PC-3 (cell line): ENCODE measurements at regions not wholly inside any gene's neighbourhood (a gene's known extent, or its start where the extent isn't known, plus 50 kb on each side); places are given as distances from the start of the nearest gene placed in this dataset.
"Not testable (repeated sequence)": the region's sequence is repeated elsewhere in the genome, so short reads cannot be mapped to it uniquely, and the experiment has no call there.

ENCODE experiments used
- ATAC-seq: fragments of 200-7000 bp; cut with Tn5 transposase; 2 replicates; pipeline ENCODE4 v1.9.1; 2020; ENCODE audit warnings: mild to moderate bottlenecking, moderate library complexity
- BruUV-seq: library from RNA; stranded (reverse); fragments of 400-500 nt; replicated peaks from 2 replicates; lab custom pipeline; 2021; lab: Mats Ljungman, UMichigan
- CTCF ChIA-PET: fragments of 300-600 bp; sonication (Branson Sonifier 250); formaldehyde crosslinking; loops from one replicate; lab custom pipeline; 2022; ENCODE audit warnings: antibody characterized with exemption; lab: Charles Lee
- POLR2A ChIA-PET: fragments of 300-600 bp; sonication (Branson Sonifier 250); formaldehyde crosslinking; loops from one replicate; lab custom pipeline; 2022; ENCODE audit warnings: antibody characterized with exemption; ENCODE audit not compliant: unreplicated experiment; lab: Charles Lee
- DNase-seq: peaks from one replicate; pipeline ENCODE4 v3.0.0-alpha.2; 2015
- H2AFZ ChIP-seq: fragments of 300-600 bp; sonication (generic); 2 replicates; pipeline ENCODE4 v1.6.0; 2016; ENCODE audit warnings: antibody characterized with exemption, low read length
- H3F3A ChIP-seq: fragments of 300-600 bp; sonication (generic); one replicate; pipeline ENCODE4 v1.6.0; 2017; ENCODE audit warnings: antibody characterized with exemption, low read length, control low read depth, mild to moderate bottlenecking; ENCODE audit not compliant: unreplicated experiment
- H3K27ac ChIP-seq: fragments of 300-600 bp; sonication (generic); 2 replicates; pipeline ENCODE4 v1.5.1; 2016; ENCODE audit warnings: mild to moderate bottlenecking, low read length
- H3K27me3 ChIP-seq: fragments of 300-600 bp; sonication (generic); 2 replicates; pipeline ENCODE4 v1.6.1; 2016; ENCODE audit warnings: low read length, mixed read lengths
- H3K36me3 ChIP-seq: fragments of 300-600 bp; sonication (generic); 2 replicates; pipeline ENCODE4 v1.6.1; 2016; ENCODE audit warnings: low read depth, mixed run types, low read length, mixed read lengths
- H3K4me1 ChIP-seq: fragments of 300-600 bp; sonication (generic); 2 replicates; pipeline ENCODE4 v1.5.1; 2016; ENCODE audit warnings: low read length; ENCODE audit not compliant: insufficient read depth
- H3K4me2 ChIP-seq: fragments of 300-600 bp; sonication (generic); 2 replicates; pipeline ENCODE4 v1.6.0; 2016; ENCODE audit warnings: low read length
- H3K4me3 ChIP-seq: fragments of 300-600 bp; sonication (generic); 2 replicates; pipeline ENCODE4 v1.5.1; 2016; ENCODE audit warnings: mild to moderate bottlenecking, low read length, mixed read lengths
- H3K79me2 ChIP-seq: fragments of 300-600 bp; sonication (generic); 2 replicates; pipeline ENCODE4 v1.6.1; 2017; ENCODE audit warnings: low read length, mixed read lengths
- H3K9ac ChIP-seq: fragments of 300-600 bp; sonication (generic); 2 replicates; pipeline ENCODE4 v1.6.0; 2016; ENCODE audit warnings: mild to moderate bottlenecking, low read length
- H3K9me2 ChIP-seq: fragments of 300-600 bp; sonication (generic); replicated peaks from 2 replicates; pipeline ENCODE4 v1.6.1; 2016; ENCODE audit warnings: mixed run types, low read length, mixed read lengths
- H3K9me3 ChIP-seq: fragments of 300-600 bp; sonication (generic); 2 replicates; pipeline ENCODE4 v1.6.1; 2016; ENCODE audit warnings: low read length, mixed read lengths
- H4K20me1 ChIP-seq: fragments of 300-600 bp; sonication (generic); 2 replicates; pipeline ENCODE4 v1.6.1; 2016; ENCODE audit warnings: low read length, mixed read lengths
- CTCF ChIP-seq: fragments of 300-600 bp; sonication (generic); conservative IDR thresholded peaks from 2 replicates; pipeline ENCODE4 v1.5.1; 2017; ENCODE audit warnings: antibody characterized with exemption, low read depth, mild to moderate bottlenecking, low read length
- EZH2 ChIP-seq: fragments of 300-600 bp; sonication (generic); IDR thresholded peaks from one replicate; pipeline ENCODE4 v1.6.1; 2017; ENCODE audit warnings: antibody characterized with exemption, mild to moderate bottlenecking, low read length; ENCODE audit not compliant: unreplicated experiment
- EZH2phosphoT487 ChIP-seq: fragments of 300-600 bp; sonication (generic); IDR thresholded peaks from 2 replicates; pipeline ENCODE4 v1.6.1; 2018; ENCODE audit warnings: mild to moderate bottlenecking, antibody characterized with exemption, low read length, borderline replicate concordance
- intact Hi-C: fragments of 100-400 bp; cut with micrococcal nuclease; formaldehyde crosslinking; loops from 2 replicates; pipeline ENCODE4 v1.9.0; 2023

- ATAC-seq, result no peak
- H2AFZ ChIP-seq, result no peak overlapping the region
- no peak for DNase-seq
Measured at GRCh38 chr5:17976404-17976803, 342.1 kb downstream of the TAF11L14 start.

GRCh38 chr5:17978954-17979353 lies 344.7 kb downstream of the TAF11L14 start:
- H4K20me1 ChIP-seq, result no peaks in the 10 kb centered on the region
- H3K36me3 ChIP-seq, result no peaks in the 10 kb centered on the region
- no peaks in the 10 kb centered on the region for H3K9me2 ChIP-seq
- H3K79me2 ChIP-seq, result no peaks in the 10 kb centered on the region
- no peak overlapping the region for H3K4me3 ChIP-seq
- no peak for ATAC-seq
- H3K4me1 ChIP-seq, result no peaks in the 10 kb centered on the region
- no peaks in the 10 kb centered on the region for H3K27me3 ChIP-seq
- H2AFZ ChIP-seq, result no peak overlapping the region
- CTCF ChIA-PET, result no interaction called here
- DNase-seq, result no peak
- TF ChIP-seq EZH2phosphoT487 (no peak), CTCF (no peak), EZH2 (no peak)
- no peaks in the 10 kb centered on the region for H3K9me3 ChIP-seq
- no peak overlapping the region for H3K9ac ChIP-seq
- POLR2A ChIA-PET, result no interaction called here
- no TSS peak for BruUV-seq
- H3F3A ChIP-seq, result no peaks in the 10 kb centered on the region
- intact Hi-C loops, result no loop called here
- no peak overlapping the region for H3K4me2 ChIP-seq
- no peak overlapping the region for H3K27ac ChIP-seq

More at GRCh38 chr5:17976404-17976803, 342.1 kb downstream of the TAF11L14 start:
- Histone ChIP-seq H3K36me3 (no peaks in the 10 kb centered on the region), H4K20me1 (no peaks in the 10 kb centered on the region), H3K27ac (no peak overlapping the region), H3K4me1 (no peaks in the 10 kb centered on the region), H3K9me3 (no peaks in the 10 kb centered on the region), H3K27me3 (no peaks in the 10 kb centered on the region), H3K4me3 (no peak overlapping the region), H3K9ac (no peak overlapping the region), H3K9me2 (no peaks in the 10 kb centered on the region), H3F3A (no peaks in the 10 kb centered on the region), H3K4me2 (no peak overlapping the region), H3K79me2 (no peaks in the 10 kb centered on the region)
- no peak for TF ChIP-seq CTCF
- TF ChIP-seq EZH2phosphoT487, result no peak
- intact Hi-C loops, result no loop called here
- ChIA-PET CTCF (no interaction called here), POLR2A (no interaction called here)
- no TSS peak for BruUV-seq

GRCh38 chr5:17982626-17983025 lies 348.4 kb downstream of the TAF11L14 start:
- H3F3A ChIP-seq, H4K20me1 ChIP-seq, H3K4me1 ChIP-seq, POLR2A ChIA-PET, H3K9me3 ChIP-seq, H3K79me2 ChIP-seq, H3K4me3 ChIP-seq, H3K27ac ChIP-seq, ATAC-seq, BruUV-seq, H3K9me2 ChIP-seq, intact Hi-C loops, DNase-seq, H3K4me2 ChIP-seq, H3K27me3 ChIP-seq, CTCF ChIA-PET, H3K9ac ChIP-seq, H3K36me3 ChIP-seq, H2AFZ ChIP-seq: not testable (repeated sequence)
